ENCODE measurements at regions not wholly inside any gene's neighbourhood (a gene's known extent, or its start where the extent isn't known, plus 50 kb on each side); places are given as distances from the start of the nearest gene placed in this dataset.
"Not testable (repeated sequence)": the region's sequence is repeated elsewhere in the genome, so short reads cannot be mapped to it uniquely, and the experiment has no call there.

DNA sequence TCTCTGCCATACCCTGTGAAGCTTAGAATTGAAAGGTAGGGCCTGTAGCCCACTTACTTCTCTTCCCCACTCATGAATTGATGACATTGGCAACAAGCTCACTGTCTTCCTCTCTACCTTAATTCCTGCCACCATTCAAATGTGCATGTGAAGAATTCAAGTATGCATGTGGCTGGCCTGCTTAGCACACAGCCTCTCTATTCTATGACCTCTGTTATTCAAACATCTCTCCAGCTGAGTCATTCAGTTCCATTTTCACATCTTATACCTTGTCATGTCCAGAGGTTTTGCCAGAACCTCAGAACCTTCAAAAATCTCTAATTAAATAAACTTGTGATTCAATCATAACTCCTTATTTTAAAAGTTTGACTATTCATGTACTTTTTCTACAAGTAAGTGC lies 114.7 kb upstream of the MAN2A1 start:
- DNase-seq: no peak

DNA sequence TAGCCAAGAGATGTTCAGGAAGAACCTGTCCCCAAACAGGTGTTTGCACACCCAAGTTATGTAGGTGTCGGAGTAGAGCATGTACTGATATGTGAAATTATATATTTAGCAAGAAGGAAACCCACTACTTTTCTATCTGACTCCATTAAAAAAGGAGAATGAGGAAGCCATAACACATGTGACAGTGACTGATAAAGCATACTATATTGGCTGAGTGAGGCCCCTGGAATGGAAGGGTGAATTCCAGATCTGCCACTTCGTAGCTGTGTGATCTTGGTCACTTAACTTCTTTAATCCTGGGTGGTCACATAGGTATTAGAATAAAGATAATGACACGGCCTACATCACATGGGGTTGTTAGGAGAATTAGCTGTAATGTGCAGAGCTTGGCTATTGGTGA lies 116.0 kb upstream of the MAN2A1 start:
- no peak for DNase-seq

DNA sequence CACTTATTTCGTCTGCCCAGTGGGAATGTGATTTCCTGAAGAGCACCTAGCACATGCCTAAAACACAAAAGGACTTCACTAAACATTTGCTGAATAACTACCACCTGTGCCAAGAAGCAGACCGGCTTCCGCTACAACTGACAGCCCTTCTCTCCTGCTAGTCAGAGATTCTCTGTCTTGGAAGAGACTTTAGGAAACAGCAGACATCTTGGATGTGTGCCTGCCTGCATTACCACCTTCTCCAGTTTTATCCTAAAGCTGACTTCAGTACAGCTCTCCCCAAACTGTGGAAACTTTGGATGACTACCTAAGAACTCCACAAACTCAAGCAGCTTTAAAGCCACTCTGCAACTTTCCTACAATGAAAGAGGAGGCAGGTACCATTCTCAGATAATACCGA lies 116.5 kb upstream of the MAN2A1 start:
- no peak for DNase-seq

DNA sequence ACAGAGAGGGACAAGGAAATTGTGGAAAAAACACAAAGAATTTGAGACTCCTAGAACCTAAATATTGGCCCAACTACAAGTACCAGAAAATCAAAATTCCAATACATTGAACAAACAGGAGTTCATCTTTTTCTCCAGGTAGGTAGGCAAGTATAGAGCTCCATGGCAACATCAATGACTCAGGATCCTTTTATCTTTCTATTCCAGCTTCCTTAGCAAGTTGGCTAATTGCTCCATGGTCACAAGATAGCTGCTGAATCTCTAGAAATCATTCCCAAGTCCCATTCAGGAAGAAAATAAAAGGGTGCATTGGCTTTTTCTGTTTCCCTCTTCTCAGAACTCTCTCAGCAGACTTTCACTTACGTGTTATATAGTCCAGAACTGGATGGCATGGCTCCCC lies 117.9 kb upstream of the MAN2A1 start:
- no peak for DNase-seq

DNA sequence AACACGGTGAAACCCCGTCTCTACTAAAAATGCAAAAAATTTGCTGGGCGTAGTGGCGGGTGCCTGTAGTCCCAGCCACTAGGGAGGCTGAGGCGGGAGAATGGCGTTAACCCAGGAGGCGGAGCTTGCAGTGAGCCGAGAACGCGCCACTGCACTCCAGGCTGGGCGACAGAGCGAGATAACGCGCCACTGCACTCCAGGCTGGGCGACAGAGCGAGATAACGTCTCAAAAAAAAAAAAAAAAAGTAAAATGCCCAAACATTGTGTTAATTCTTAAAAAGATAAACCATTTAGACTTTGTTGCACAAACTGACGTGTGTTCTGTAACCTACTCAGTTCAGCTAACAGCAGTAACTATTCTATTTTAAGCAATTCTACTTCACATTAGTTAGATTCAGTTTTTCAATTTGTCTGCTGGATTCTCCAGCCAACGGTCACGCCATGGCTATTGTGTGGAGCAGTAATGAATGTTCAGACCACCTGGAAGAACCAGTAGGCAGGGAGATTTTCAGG lies 119.3 kb upstream of the MAN2A1 start:
- no peak for DNase-seq

DNA sequence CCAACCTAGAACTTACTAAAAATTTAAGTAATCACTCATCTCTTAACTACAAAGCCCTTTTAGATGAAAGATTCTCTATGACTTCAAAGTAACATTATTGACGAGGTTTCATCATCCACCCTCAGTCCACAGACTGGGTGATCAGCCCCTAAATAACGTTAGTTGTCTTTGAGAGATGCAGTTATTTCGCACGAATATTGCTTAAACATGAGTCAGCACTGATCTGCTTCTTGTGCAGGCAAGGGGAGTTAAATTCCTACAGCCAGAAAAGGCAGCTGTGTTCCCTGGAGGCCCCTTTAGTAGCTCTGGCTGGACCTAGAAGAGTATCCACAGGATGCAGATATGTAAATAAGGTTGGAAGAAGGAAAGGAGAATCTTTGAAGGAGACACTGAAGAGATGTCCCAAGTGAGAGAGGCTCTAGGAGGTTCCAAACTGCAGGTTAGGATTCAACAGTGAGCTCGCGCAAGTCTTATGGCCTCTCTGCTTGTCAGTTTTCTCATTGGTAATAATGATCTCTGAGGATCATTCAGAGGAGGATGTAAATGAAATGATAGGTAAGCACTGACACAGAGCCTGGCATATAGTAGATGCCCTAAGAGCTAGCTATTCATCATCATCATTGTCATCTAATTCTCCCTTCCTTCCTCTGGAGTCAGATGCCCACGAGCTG lies 122.2 kb upstream of the MAN2A1 start:
- DNase-seq: no peak

DNA sequence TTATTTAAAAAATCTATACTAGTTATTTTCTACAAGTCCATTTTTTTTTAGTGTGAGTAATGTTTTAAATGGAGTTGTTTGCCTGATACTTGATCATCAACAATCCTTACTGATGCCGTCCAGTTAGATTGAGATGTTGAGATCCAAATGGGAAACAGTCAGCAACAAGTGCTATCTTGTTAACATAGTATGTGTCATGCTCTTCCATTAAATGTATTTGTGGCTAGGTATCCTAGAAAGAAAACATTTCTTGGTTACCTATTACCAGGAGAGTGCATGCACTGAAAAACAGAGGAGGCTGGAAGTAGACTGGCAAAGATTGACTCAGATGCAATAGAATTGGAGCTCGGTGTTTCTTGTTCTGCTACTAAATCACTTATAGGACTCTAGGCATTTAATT lies 123.4 kb upstream of the MAN2A1 start:
- no peak for DNase-seq

DNA sequence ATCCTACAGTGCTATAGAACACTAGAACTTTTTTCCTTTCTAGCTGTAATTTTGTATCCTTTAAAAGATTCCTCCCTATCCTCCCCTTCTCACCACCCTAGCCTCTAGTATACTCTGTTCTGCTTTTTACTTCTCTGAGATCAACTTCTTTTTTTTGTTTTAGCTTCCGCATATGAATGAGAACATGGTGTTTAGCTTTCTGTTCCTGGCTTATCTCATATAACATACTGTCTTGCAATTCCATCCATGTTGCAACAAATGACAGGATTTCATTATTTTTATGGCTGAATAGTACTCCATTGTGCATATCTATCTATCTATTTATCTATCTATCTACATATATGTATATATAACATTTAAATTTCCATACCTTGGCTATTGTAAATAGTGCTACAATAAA lies 126.0 kb upstream of the MAN2A1 start:
- DNase-seq: no peak

DNA sequence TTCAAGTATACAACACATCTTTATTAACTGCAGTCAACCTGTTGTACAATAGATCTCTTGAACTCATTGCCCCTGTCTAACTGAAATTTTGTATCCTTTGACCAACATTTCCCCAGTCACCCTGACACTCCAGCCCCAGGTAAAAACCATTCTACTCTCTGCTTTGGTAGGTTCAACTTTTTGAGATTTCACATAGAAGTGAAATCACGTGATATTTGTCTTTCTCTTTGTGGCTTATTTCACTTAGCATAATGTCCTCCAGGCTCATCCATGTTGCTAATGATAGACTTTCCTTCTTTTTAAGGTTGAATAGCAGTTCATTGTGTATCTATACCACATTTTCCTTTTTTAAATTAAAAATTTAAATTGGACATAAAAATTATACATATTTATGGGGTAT lies 126.5 kb upstream of the MAN2A1 start:
- DNase-seq: no peak

DNA sequence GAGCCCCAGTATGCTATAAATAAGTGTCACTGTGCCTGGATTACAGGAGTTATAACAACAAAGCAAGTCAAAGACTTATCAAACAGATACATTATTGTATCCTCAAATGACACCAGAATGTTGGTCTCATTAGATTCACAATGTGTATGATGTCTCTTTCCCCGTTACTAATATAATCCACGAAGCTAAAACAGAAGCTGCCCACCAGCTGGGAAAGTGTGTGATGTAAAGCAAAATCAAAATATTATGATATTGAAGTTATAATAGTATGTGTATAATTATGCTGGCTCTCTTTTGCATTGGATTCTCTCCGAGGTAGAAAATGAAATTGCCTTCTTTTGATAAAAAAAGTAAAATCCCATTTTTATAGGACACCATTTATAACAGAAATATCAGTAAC lies 127.3 kb upstream of the MAN2A1 start:
- DNase-seq: no peak

DNA sequence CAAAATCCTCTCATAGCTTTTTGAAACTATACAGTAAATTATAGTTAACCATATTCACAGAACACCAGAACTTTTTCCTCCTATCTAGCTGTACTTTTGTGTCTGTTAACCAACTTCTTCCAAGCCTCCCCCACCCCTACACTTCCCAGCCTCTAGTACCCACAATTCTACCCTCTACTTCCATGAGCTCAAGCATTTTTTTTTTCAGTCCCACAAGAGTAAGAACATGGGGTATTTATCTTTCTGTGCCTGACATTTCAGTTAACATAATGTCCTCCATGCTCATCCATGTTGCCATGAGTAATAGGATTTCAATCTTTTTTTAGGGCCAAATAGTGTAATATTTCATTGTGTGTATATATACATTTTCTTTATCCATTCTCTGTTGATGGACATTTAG lies 128.3 kb upstream of the MAN2A1 start:
- no peak for DNase-seq

DNA sequence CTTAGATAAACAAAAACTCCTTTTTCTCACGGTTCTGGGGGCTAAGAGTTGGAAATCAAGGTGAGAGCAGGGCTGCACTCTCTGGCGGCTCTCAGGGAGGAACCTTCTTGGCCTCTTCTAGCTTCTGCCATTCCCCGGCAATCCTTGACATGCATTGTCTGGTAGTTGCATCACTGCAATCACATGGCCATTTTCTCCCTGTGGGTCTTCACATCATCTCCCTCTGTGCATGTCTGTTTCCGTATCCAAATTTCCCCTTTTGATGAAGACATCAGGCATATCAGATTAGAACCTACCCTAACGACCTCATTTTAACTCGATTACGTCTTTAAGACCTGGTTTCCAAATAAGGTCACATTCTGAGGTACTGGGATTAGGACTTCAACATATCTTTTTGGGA lies 129.2 kb upstream of the MAN2A1 start:
- no peak for DNase-seq

DNA sequence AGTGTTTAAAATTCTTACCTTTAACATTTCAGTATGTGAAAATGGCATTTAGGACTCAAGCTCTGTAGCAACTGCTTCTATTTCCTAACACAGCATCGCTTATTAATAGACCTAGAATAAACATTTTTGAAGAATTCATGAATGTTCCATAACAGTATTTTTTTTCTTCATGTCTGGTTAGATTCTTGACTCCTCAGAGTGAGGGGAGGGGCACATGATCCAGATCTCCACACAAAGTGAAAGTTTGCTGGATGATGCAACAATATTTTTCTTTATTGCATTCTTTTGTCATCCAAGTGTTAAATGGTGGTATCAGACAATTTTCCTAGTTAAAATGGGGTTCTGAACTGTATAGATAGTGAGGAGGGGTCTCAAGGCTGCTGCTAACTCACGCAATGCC lies 130.8 kb upstream of the MAN2A1 start:
- no peak for DNase-seq

DNA sequence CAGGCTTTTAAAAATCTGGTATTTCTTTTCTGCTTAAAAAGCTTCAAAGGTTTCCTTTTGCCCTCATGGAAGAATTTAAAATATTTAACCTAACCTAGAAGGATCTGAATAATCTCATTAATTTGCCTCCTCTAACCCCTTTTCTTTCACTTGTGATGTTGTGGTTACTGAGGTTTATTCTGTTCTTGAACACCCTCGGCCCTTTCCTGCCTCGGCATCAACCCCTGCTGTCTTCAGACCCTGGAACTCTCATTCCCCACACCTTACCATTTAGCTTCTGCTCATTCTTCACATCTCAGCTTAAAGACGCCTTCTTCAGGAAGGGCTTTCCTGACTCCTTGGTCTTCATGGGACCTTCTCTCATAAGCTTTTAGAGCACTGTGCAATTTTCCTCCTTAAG lies 131.4 kb upstream of the MAN2A1 start:
- no peak for DNase-seq

DNA sequence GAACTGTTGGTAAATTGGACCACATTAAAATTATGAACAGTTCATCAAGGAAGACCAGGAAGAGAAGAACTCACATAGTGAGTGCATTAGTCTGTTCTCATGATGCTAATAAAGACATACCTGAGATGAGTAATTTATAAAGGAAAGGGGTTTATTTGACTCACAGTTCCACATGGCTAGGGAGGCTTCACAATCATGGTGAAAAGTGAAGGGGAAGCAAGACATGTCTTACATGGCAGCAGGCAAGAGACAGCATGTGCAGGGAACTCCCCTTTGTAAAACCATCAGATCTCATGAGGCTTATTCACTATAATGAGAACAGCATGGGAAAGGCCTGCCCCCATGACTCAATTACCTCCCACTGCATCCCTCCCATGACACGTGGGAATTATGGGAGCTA lies 135.9 kb upstream of the MAN2A1 start:
- no peak for DNase-seq

DNA sequence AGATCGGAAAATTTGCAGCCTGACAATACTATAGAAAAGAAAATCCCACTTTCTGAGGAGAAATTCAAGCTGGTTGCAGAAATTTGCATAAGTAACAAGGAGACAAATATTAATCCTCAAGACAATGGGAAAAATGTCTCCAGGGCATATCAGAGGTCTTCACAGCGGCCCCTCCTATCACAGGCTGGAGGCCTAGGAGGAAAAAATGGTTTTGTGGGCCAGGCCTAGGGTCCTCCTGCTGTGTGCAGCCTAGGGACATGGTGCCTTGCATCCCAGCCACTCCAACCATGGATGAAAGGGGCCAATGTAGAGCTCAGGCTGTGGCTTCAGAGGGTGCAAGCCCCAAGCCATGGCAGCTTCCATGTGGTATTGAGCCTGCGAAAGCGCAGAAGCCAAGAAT lies 138.5 kb upstream of the MAN2A1 start:
- not testable (repeated sequence) for DNase-seq

DNA sequence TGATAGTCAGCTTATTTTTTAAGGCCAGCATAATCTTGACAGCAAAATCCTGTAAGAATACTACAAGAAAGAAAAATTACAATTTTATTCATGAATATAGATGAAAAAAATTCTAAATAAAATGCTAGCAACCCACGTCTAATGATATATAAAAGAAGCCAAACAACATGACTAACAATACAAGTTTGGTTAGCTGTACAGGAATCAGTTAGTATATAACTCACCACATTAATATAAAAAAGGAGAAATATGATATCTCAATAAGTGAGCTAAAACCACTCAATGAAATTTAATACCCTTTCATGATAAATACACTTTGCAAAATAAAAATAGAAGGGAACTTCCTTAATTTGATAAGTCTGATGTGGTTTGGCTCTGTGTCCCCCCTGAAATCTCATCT lies 139.7 kb upstream of the MAN2A1 start:
- DNase-seq: no peak

DNA sequence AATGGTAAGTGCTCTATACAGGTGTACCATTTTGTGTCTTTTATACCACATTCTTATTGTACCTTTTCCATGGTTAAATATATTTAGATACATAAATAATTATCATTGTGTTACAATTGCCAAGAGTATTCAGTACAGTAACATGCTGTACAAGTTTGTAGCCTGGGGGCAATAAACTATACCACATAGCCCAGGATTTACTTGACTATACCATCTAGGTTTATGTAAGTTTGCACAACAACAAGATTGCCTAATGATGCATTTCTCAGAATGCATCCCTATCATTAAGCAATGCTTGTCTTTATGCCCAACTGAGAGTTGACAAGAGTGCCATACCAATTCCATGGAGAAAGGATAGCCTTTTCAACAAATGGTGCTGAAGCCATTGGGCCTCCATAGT lies 136.7 kb upstream of the PJA2 start:
- DNase-seq: no peak

DNA sequence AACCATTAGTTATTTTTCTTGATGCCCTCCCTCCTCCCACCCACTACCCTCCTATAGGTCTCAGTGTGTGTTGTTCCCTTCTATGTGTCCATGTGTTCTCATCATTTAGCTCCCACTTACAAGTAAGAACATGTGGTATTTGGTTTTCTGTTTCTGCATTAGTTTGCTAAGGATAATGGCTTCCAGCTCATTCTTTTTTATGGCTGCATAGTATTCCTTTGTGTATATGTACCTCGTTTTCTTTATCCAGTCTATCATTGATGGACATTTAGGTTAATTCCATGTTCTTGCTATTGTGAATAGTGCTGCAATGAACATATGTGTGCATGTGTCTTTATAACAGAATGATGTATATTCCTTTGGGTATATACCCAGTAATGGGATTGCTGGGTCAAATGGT lies 135.1 kb upstream of the PJA2 start:
- DNase-seq: not testable (repeated sequence)

DNA sequence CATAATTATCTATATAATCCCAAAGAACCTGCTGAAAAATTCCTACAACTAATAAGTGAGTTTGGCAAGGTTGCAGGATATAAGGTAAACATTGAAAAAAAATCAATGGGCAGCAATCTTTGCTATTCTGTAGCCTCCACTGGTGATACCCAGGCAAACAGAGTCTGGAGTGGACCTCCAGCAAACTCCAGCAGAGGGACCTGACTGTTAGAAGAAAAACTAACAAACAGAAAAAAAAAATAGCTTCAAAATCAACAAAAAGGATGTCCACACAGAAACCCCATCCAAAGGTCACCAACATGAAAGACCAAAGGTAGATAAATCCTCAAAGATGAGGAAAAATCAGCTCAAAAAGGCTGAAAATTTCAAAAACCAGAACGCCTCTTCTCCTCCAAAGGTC lies 128.9 kb upstream of the PJA2 start:
- DNase-seq: not testable (repeated sequence)

DNA sequence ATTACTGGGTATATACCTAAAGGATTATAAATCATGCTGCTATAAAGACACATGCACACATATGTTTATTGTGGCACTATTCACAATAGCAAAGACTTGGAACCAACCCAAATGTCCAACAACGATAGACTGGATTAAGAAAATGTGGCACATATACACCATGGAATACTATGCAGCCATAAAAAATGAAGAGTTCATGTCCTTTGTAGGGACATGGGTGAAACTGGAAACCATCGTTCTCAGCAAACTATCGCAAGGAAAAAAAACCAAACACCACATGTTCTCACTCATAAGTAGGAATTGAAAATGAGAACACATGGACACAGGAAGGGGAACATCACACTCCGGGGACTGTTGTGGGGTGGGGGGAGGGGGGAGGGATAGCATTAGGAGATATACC lies 125.3 kb upstream of the PJA2 start:
- not testable (repeated sequence) for DNase-seq

DNA sequence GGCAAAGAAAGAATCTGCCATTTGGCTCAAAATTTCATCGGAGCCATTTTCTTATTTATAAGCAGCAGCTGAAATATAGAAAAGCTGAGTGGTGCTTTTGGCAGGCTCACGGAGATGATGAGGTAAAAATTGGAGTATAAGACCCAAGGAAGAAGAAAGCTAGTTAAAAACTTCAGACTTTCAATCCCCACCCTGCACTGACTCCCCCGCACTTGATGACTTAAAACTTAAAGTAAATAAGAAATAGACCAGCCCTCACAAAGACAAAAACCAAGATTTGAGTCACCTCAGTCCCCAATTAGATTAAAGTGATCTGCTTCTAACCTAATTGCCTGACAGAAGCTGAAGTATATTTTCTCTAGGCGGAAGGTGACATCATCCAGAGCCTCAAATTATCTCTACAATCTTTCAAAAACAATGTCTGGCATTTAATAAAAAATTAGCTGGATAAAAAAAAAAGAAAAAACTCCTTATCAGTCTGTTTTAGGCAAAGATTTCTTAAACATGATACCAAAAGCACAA lies 124.0 kb upstream of the PJA2 start:
- DNase-seq: no peak

DNA sequence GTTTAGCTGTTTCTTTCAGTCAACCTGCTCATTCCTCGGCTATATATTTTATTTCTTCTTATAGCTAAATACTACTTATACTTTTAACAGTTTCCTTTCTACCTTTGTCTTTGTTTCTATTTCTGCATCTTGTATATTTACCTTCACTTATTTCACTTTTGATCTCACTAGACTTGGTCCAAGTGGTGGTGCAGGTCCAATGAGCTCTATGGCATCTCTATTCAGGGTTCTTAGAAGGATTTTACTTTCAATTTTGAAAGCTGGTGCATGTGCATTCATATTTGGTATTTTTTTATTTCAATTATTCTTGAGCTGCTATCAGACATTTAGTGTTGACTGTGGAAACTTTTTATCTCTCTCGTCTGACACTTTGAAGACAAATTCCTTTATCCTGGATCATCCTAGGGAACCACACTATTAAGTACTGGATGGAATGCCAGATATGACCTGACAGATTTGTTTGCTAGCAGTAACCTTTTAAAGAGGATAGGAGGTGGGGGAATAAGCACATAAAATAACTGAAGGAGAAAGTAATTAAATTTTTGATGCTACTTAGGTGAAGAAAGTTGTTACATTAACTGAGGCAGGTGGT lies 123.1 kb upstream of the PJA2 start:
- DNase-seq: no peak

DNA sequence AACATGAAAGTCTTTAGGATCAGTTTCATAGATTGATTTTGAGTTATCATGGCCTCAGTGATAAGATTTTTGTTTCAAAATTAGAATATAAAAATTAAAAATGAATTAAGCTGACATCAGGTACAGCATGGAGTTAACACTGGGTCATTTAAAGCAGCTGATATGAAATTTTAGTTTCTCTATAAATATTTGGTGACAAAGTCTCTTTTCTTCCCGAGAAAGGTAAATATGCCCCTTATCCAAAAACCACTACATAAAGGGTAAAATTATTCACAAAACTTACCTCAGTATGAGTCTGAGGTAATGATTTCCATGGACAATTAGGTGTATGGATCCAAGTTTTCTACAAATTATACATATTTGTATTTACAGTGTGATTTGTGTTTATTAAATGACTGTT lies 121.5 kb upstream of the PJA2 start:
- DNase-seq: no peak

DNA sequence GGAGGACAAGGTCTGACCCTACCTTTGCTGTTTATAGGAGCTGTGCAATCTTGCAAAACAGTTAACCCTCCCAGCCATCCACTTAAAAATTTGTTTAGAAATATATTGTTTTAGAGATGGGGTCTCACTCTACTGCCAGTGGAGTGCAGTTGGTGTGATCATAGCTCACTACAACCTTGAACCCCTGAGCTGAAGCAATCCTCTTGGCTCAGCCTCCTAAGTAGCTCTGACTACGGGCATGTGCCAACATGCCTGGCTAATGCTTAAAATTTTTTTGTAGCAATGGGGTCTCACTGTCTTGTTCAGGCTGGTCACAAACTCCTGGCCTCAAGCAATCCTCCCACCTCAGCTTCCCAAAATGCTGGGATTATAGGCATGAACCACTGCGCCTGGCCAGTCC lies 120.2 kb upstream of the PJA2 start:
- DNase-seq: no peak

All from stimulated activated CD4-positive, alpha-beta T cell treated with anti-CD3 and anti-CD28 coated beads, Interleukin-1b, Interleukin-23, amount 100 ng/mL, for 48 hours (primary cell).